ENCODE measurements at regions not wholly inside any gene's neighbourhood (a gene's known extent, or its start where the extent isn't known, plus 50 kb on each side); places are given as distances from the start of the nearest gene placed in this dataset.

DNA sequence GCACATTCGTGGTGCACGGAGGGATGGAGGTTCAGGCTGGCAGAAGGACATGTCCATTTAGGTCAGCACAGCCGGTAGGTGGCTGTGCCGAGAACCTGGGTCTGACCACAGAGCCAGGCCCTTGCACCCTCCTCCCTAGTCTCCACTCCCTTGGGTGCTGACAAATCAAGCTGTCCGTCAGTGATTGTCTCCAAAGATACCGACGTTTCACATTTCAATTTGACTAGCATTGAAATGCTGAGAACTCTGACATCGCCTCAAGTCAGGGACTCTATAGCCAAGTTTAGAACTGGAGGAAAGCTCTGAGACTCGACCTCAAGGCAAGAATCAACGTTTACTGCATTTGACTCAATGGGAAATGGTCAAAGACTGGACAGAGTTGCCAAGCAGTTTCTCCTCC lies 1321.1 kb downstream of the TBC1D22A start:
- no peak overlapping the region for H3K9ac ChIP-seq (ENCODE audit: insufficient read depth, low read depth, low read length)
- H3K27ac ChIP-seq (ENCODE audit: extremely low read length, insufficient read depth, low read length), result no peak overlapping the region
- DNase-seq (ENCODE audit: low spot score) (no peak), FAIRE-seq (no peak), ATAC-seq (no peak)
- BruUV-seq (replicated peaks), result no TSS peak
- intact Hi-C loops (cut with micrococcal nuclease; ENCODE audit: unreplicated experiment) (no loop called here), in situ Hi-C loops (cut with HindIII; ENCODE audit: extremely low pct_ligation_motif_present, low pct_unique_long_range_greater_than_20kb) (no loop called here)
- 30% methylated on average over 2 of the region's 10 CpGs for WGBS (ENCODE audit: low lambda C conversion rate)
- peaks cover 2 to 33% of the 10 kb centered on the region in 2 experiments; a peak in 4 of 5 replicates for H3K27me3 ChIP-seq (ENCODE audit: control insufficient read depth in 1 of 2, insufficient read depth in 2 of 2, low read length in 2 of 2)
- POLR2A ChIA-PET, result no interaction called here
- no peaks in the 10 kb centered on the region for H3K4me1 ChIP-seq (ENCODE audit: insufficient read depth, low read length)
- H2AFZ ChIP-seq (ENCODE audit: low read length), result no peak overlapping the region
- no peaks in the 10 kb centered on the region for H3K79me2 ChIP-seq (ENCODE audit: insufficient read depth, low read length)
- H3K4me2 ChIP-seq (ENCODE audit: low read depth, low read length), result no peak overlapping the region
- CTCF ChIA-PET (ENCODE audit: low intra/inter-chr PET ratio, low total read pairs), result no interaction called here
- TF ChIP-seq, protein P1, sequence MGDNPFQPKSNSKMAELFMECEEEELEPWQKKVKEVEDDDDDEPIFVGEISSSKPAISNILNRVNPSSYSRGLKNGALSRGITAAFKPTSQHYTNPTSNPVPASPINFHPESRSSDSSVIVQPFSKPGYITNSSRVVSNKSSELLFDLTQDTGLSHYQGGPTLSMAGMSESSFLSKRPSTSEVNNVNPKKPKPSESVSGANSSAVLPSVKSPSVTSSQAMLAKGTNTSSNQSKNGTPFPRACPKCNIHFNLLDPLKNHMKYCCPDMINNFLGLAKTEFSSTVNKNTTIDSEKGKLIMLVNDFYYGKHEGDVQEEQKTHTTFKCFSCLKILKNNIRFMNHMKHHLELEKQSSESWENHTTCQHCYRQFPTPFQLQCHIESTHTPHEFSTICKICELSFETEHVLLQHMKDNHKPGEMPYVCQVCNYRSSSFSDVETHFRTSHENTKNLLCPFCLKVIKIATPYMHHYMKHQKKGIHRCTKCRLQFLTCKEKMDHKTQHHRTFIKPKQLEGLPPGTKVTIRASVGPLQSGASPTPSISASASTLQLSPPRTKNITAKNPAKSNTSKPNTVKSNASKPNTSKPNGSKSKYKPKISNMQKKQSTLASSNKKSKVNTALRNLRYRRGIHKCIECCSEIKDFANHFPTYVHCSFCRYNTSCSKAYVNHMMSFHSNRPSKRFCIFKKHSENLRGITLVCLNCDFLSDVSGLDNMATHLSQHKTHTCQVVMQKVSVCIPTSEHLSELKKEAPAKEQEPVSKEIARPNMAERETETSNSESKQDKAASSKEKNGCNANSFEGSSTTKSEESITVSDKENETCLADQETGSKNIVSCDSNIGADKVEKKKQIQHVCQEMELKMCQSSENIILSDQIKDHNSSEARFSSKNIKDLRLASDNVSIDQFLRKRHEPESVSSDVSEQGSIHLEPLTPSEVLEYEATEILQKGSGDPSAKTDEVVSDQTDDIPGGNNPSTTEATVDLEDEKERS (CRISPR knock-in tag; IDR thresholded peaks at IDR 0.05), result no peak
- no peak for TF ChIP-seq ZSCAN20 (CRISPR knock-in tag; IDR thresholded peaks at IDR 0.05; ENCODE audit: borderline replicate concordance)
- no peak for TF ChIP-seq ZFP36 (IDR thresholded peaks at IDR 0.05; ENCODE audit: borderline replicate concordance, low read depth, low read length, partially characterized antibody)
- no peak for TF ChIP-seq CENPT (CRISPR knock-in tag; IDR thresholded peaks at IDR 0.05; ENCODE audit: low read depth)
- TF ChIP-seq ZNF883 (CRISPR knock-in tag; IDR thresholded peaks at IDR 0.05; ENCODE audit: not compliant biosample characterization), result no peak
- TF ChIP-seq HNF4G (IDR thresholded peaks at IDR 0.05; ENCODE audit: borderline replicate concordance, low read depth, low read length), result no peak
- no peak for TF ChIP-seq HNF4G (CRISPR knock-in tag; IDR thresholded peaks at IDR 0.05; ENCODE audit: borderline replicate concordance, low read depth)
- TF ChIP-seq, protein P2, sequence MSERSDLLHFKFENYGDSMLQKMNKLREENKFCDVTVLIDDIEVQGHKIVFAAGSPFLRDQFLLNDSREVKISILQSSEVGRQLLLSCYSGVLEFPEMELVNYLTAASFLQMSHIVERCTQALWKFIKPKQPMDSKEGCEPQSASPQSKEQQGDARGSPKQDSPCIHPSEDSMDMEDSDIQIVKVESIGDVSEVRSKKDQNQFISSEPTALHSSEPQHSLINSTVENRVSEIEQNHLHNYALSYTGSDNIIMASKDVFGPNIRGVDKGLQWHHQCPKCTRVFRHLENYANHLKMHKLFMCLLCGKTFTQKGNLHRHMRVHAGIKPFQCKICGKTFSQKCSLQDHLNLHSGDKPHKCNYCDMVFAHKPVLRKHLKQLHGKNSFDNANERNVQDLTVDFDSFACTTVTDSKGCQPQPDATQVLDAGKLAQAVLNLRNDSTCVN (CRISPR knock-in tag; IDR thresholded peaks at IDR 0.05; ENCODE audit: borderline replicate concordance), result no peak
- no peak for TF ChIP-seq TBX3 (IDR thresholded peaks at IDR 0.05; ENCODE audit: borderline replicate concordance)
- TF ChIP-seq ZFP82 (CRISPR knock-in tag; IDR thresholded peaks at IDR 0.05; ENCODE audit: borderline replicate concordance), result no peak
- TF ChIP-seq MYNN (CRISPR knock-in tag; IDR thresholded peaks at IDR 0.05; ENCODE audit: low read depth), result no peak
- no peaks in the 10 kb centered on the region for H3K9me3 ChIP-seq (ENCODE audit: low read length)
- H3K36me3 ChIP-seq (replicated peaks in 1 of 2; ENCODE audit: control insufficient read depth in 1 of 2, insufficient read depth in 2 of 2, low read length in 2 of 2), result no peaks in the 10 kb centered on the region
- no peaks in the 10 kb centered on the region for H4K20me1 ChIP-seq (ENCODE audit: insufficient read depth, low read length)
- H3K4me3 ChIP-seq (replicated peaks in 1 of 3; ENCODE audit: insufficient read depth in 1 of 3, low read depth in 2 of 3, low read length in 3 of 3), result no peak overlapping the region

Data from HepG2 (cell line).